ENCODE measurements at regions not wholly inside any gene's neighbourhood (a gene's known extent, or its start where the extent isn't known, plus 50 kb on each side); places are given as distances from the start of the nearest gene placed in this dataset.
"Not testable (repeated sequence)": the region's sequence is repeated elsewhere in the genome, so short reads cannot be mapped to it uniquely, and the experiment has no call there.

DNA sequence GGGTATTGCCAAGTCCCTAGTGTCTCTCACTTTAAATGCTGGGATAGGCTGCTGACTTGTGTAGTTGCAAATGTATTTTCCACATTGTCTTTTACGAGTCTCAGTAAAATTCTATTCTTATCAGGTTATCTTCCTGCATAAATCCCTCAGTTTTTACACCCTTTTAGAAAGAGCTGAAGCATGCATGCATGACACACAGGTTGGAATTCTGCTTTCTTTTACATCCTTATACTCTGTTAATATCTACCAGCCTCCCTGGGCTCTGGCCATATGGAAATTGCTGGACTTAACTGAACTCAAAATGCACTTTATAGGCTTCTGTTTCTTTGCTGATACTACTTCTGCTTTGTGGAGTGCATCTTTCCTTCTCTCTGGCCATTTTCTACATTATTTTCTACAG lies 477.4 kb downstream of the FRK start:
- intact Hi-C loops (cut with DNase I) = no loop called here
- DNase-seq (ENCODE audit: low spot score) = no peak

DNA sequence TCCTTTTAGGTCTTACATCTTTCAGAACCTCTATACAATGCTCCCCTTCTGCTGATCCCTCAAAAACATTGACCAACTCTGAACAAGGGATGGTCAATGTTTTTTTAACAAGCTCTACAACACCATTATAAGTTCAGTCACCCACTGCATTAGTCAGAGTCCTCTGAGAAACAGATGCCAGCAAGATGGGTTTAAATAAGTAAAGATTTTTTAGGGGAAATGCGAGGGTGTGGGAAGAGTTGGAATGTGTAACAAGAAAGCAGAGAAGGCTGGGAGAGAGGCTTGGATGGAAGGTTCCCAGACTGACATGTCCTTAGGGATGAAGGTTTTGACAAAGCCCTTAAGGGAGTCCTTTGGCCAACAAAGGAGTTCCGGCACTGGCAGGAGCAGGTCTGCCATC lies 478.3 kb downstream of the FRK start:
- DNase-seq (ENCODE audit: low spot score) = no peak
- intact Hi-C loops (cut with DNase I) = no loop called here

DNA sequence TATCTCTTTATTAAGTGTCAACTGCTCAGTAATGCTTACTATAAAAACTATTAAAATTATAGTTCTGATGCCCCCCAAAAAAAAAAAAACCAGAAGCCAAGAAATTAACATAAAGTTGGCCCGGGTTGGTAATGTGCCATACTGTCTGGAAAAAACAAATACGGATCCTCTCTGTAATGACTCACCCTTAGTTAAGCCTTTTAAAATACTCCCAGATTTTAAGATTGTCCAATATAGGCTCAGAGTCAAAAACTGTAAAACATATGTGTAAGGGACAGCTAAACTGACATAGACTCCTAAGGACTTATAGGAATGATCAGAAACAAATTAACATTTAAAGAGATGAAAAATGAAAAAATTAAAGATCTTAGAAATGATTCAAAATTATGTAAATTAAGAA lies 481.1 kb downstream of the FRK start:
- not testable (repeated sequence) for DNase-seq (ENCODE audit: low spot score)

DNA sequence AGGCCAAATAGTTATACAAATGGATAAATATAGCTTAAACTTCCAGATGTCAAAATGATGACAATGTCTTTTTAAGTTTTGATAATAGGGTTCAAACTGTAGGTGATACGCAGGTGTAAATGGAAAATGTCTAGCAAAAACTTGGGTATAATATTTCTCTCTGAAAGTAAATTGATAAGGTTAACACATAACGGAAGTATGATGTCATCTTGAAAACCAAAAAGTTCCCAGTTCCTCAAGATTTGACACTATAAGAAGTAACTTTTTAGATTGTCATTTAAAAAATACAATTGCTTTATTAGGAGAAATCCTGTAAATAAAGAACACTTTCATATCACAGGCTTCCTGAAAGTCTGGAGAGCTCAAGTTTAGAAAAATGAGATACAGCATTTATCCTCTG lies 483.4 kb downstream of the FRK start:
- no peak for DNase-seq (ENCODE audit: low spot score)
- intact Hi-C loops (cut with DNase I) = no loop called here

More for the DNA sequence above, 481.1 kb downstream of the FRK start:
- intact Hi-C loops (cut with DNase I) = not testable (repeated sequence)

DNA sequence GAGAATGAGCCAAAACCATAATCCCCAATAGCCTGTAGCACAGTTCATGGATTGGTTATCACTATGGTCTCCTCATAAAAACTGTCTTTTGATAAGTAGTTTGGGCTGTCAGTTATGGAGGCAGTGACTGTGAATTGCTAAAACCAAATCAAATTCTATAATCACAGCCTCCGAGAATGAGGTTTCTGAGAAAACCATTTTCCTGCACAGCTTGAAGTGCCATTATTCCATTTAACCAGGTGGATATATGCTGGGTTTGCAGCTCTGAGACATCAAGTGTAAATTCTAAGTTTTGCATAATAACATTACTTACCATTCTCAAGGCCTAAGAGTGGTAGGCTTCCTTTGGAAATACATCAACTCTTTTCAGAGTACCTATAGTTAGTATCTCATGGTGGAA lies 485.4 kb downstream of the FRK start:
- intact Hi-C loops (cut with DNase I) = no loop called here

DNA sequence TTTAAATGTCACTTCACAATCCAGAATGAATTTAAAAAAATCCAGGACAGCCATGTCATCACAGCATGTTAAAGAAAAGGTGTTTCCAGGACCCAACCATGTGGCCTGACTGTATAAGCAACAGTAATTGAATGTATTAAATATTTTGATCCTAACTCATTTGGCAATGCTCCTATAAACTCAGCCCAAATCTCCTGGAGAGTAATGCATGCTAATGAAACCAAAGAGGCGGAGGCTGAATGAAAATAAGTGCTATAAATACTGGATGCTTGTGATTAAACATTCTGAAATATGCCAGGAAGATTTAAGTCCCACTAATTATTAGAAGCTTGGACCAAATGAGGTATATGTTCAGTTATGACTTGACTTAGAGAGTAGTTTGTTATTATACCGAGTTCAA lies 486.8 kb downstream of the FRK start:
- intact Hi-C loops (cut with DNase I) = no loop called here
- no peak for DNase-seq (ENCODE audit: low spot score)

More for the DNA sequence above, 485.4 kb downstream of the FRK start:
- DNase-seq (ENCODE audit: low spot score) = no peak

DNA sequence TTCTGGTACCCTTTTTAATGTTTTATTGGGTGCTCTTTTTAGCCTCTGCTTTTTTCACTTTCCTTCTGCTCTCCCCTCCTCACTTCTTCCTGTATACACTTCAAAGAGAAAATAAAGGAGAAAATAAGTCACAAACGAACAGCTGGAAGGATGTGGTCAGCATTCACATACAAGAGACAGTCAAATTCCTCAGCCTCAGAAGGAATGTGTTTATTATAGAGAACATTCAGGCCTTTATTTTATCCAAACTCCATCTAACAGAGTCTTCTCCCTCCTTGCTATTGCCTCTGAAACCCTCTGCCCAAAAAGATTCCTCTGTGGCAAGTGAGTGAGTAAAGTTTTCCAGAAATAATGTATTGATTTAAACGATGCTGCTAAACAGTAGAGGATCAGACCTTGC lies 490.4 kb downstream of the FRK start:
- intact Hi-C loops (cut with DNase I) = no loop called here
- DNase-seq (ENCODE audit: low spot score) = no peak

DNA sequence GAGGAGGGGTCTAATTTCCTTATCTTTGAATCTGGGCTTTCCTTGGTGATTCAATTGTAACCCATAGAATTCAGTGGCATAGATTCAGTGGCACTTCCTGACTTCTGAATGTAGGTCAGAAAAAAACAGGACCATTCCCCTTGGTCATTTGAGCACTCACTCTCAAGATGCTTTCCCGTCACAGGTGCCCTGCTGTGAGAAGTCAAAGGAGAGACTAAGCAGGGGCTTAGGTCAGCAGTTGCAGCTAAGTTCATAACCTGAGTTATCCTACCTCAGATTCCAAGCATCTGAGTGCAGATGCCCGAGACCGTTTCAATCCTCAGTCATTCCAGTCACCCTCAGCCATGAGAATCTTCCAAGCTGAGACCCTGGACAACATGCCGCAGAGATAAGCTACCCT lies 506.6 kb downstream of the FRK start:
- DNase-seq (ENCODE audit: low spot score) = no peak
- intact Hi-C loops (cut with DNase I) = no loop called here

DNA sequence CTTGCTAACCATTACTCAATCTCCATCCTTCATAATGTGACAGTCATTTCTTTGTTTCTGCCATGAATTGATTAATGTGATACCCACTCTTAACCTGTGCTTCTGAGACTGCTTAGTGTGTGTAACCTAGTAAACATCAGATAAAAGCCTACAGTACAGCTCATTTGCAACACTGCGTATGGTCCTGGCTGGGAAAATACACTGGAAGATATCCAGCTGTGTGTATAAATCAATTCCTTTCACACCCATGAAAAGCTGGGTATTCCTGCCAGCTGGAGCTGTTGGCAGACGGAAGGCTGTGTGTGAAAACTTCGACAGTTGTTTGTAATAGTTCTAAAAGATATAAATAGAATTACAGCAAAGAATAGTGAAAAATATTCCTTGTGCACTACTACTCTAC lies 509.2 kb downstream of the FRK start:
- no peak for DNase-seq (ENCODE audit: low spot score)
- intact Hi-C loops (cut with DNase I) = no loop called here

DNA sequence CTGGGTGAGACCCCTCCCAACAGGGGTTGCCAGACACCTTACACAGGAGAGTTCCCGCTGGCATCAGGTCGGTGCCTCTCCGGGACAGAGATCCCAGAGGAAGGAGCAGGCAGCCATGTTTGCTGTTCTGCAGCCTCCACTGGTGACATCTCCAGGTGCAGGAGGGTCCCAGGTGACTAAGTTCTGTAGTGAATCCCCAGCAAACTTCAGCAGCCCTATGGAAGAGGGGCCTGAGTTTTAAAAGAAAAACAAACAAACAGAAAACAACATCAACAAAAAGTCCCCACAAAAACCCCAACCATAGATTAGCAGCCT lies 515.1 kb downstream of the FRK start:
- DNase-seq (ENCODE audit: low spot score) = no peak
- intact Hi-C loops (cut with DNase I) = no loop called here

DNA sequence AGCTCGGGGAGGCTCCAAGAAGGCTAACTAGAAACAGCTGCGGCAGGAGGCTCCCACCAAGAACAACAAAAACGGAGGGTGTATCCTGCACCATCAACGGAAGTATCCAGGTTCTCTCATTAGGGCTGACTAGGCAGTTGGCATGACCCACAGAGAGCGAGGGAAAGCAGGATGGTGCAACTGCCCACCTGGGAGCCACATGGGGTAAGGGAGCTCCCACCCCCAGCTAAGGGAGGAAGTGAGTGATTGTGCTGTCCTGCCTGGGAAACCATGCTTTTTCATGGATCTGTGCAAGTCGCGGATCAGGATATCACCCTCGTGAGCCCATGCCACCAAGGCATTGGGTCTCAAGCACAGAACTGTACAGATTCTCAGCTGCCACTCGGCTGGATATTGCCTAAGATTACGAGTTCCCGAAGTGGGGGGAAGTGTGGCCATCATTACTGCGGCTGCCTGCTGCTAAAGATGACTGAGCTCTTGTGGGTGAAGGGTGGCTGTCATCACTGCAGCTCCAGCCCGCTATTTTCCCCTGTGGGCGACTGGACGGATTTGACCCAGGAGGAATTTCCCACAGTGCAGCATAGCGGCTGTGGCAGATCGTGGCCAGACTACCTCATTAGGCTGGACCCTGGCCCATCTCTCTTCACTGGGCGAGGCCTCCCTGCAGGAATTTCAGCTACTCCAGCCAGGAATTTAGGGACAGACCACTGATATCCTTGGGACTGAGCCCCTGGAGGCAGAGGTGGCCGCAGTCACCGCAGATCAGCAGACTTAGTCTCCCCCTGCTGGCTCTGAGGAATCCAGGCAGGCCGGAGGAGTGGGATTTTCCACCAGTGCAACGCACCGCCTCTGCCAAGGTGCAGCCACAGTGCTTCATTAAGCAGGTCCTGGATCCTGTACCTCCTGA lies 515.7 kb downstream of the FRK start:
- intact Hi-C loops (cut with DNase I) = no loop called here
- DNase-seq (ENCODE audit: low spot score) = peak; percentile 61

DNA sequence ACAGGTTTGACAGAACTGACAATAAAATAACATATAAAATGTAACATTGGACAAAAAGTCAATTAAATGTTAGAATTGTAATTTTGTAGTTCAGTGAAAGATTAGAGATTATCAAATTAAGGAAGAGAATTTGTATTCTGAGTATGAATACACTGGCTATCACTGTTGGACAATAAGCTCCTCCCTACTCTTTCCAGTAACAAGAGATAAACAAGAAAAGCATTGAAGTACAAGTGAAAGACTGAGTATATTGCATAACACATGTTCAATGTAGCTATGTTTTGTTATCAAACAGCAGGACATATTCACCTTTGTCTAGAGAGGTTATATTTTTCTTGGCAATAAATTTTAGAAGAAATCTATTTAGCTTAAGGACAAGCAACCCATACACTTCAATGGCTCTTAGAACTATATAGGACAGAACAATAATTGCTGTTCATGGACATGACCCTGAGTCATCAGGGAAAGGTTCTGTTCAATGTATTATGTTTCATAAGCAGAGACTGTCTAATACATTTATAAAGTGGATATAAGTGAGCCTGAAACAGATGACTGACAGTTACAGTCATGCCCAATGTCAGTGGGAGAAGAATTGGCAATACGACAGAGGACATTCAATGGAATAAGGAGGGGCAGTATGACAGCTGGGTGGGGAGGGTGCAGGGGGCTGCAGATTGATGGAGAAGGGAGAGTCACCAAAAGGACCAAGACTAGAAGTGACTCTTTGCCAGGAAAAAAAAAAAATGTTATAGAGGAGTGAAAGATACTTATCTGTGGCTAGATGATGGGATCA lies 520.4 kb downstream of the FRK start:
- DNase-seq (ENCODE audit: low spot score) = no peak
- intact Hi-C loops (cut with DNase I) = no loop called here

DNA sequence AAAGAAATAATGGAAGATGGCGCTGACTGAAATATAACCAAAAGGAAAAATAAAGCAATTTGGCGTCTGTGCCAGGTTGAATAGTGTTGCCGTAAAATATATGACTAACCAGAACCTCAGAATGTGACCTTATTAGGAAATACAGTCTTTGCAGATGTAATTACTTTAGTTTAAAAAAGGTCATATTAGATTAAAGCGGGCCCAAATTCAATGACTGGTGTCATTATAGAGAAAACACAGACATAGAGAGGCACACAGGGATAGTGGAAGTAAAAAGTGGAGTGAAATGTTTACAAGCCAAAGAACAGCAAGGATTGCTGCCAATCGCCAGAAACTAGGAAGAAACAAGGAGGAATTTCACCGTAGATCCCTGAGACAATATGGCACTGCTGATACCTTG lies 521.2 kb downstream of the FRK start:
- no peak for DNase-seq (ENCODE audit: low spot score)
- intact Hi-C loops (cut with DNase I) = no loop called here

DNA sequence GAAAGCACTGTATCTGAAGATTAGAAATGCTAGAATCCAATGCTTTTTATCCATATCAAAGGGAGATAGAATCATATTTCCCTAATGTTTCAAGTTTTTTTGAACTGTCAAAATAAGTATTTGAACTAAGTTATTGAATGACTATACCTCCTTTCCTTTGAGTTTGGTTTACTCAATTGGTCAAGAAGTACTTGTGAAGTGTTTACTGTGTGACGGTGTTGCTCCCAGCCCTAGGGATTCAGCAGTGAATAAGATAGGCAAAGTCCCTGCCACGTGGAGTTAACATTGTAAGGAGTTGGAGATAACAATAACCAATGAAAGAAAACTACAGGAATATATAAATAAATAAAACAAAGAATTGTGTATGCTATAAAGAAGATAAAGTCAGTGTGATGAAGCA lies 535.9 kb downstream of the FRK start:
- intact Hi-C loops (cut with DNase I) = no loop called here
- no peak for DNase-seq (ENCODE audit: low spot score)

DNA sequence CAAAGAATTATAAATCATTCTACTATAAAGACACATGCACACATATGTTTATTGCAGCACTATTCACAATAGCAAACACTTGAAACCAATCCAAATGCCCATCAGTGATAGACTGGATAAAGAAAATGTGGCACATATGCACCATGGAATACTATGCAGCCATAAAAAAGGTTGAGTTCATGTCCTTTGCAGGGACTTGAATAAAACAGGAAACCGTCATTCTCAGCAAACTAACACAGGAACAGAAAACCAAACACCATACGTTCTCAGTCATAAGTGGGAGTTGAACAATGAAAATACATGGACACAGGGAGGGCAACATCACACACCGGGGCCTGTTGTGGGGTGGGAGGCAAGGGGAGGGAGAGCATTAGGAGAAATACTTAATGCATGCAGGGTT lies 538.9 kb downstream of the FRK start:
- DNase-seq (ENCODE audit: low spot score); intact Hi-C loops (cut with DNase I): not testable (repeated sequence)

DNA sequence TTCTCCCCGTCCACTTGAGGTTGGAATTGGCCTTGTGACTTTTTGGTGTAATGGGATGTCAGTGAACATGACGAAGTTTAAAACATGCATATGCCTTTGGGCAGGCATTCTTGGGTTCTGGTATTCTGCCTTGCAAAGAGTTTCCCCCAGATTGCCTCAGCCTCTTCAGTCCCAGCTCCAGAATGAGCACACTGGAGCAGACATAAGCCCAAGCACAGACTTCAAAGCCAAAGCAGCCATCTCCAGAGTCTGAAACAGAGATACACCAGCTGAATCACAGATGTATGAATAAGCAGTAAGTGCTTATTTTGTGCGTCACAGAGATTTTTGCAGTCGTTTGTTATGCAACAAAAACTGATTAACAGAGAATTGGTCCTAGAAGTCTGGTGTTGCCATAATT lies 546.0 kb downstream of the FRK start:
- DNase-seq (ENCODE audit: low spot score) = no peak
- intact Hi-C loops (cut with DNase I) = no loop called here

DNA sequence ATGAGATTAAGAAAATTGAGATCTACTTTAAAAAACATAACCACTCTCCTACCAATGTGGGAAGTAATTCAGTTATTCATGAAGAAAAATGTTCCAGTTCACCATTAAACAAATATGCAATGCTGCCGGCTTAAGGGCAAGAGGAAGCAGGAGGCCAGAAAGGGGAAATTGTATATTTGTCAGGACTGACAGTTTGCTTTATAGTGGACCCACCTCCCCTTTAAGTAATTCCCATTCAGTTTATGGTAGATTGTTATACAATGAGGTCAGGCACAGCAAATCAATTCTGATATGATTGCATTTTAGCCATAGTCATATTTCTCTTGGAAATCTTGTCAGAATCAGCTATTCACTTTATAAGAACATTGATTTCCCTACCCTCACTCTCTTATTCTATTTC lies 547.8 kb downstream of the FRK start:
- intact Hi-C loops (cut with DNase I) = no loop called here
- DNase-seq (ENCODE audit: low spot score) = no peak

DNA sequence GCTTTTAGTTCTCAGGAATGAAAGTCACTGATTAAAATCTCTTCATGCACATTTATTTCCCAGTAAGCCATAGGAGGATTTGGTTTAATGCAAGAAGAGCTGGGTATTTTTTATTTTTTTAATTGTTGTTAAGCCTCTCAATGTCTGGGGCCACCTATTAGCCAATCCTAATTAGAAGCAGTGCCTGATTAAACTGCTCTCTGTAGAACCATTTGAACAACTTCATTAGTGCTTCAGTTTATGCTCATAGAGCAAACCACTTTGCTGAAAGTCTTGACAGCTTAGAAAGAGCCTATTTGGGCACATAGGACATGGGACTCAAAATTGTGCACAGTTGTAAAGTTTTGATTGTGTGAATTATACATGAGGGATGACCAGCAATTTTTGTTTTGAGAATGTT lies 548.9 kb downstream of the FRK start:
- intact Hi-C loops (cut with DNase I) = no loop called here
- no peak for DNase-seq (ENCODE audit: low spot score)

DNA sequence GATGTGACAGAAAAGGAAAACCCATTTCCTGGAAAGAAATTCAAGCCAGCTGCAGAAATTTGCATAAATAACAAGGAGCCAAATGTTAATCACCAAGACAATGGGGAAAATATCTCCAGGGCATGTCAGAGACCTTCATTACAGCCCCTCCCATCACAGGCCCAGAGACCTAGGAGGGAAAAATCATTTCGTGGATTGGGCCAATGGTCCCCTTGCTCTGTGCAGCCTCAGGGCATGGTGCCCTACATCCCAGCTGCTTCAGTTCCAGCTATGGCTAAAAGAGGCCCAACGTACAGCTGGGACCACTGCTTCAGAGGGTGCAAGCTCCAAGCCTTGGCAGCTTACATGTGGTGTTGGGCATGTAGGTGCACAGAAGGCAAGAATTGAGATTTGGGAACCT lies 558.3 kb downstream of the FRK start:
- DNase-seq (ENCODE audit: low spot score); intact Hi-C loops (cut with DNase I): not testable (repeated sequence)

DNA sequence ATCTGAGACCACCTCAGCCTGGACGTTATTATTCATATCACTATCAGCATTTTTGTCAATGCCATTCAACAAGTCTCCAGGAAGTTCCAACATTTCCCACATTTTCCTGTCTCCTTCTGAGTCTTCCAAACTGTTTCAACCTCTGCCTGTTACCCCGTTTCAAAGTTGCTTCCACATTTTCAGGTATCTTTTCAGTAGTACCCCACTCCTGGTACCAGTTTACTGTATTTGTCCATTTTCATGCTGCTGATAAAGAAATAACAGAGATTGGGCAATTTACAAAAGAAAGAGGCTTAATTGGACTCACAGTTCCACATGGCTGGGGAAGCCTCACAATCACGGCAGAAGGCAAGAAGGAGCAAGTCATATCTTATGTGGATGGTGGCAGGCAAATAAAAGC lies 565.5 kb downstream of the FRK start:
- DNase-seq (ENCODE audit: low spot score) = no peak
- intact Hi-C loops (cut with DNase I) = no loop called here

DNA sequence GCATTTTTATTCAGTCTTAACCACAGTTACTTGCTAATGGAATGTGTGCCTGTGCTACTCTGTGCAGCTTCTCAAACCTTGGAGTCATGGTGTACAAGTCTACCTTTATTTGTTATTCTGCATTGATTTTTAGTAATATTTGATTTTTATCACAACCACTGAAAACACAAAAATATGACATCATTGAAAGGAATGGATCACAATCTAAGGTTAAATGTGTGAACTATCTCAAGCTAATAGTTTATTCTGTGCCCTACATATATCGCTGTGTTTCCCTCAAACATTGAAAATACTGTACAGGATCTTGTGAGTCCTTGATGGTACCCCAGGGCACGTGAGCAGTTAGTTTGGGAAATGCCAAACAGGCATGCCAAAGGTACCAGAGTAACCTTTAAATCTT lies 573.4 kb downstream of the FRK start:
- intact Hi-C loops (cut with DNase I) = no loop called here
- no peak for DNase-seq (ENCODE audit: low spot score)
